Astrocyte (in vitro differentiated cells and primary cell): ENCODE measurements at regions not wholly inside any gene's neighbourhood (a gene's known extent, or its start where the extent isn't known, plus 50 kb on each side); places are given as distances from the start of the nearest gene placed in this dataset.

Experiments
- DNase-seq: peaks from one replicate; pipeline ENCODE4 v3.0.0-alpha.2; 2010; ENCODE audit warnings: low read depth
- FAIRE-seq: peaks from 2 replicates; lab custom pipeline; 2011; peaks lifted over from hg19 to GRCh38; lab: Jason Lieb, UNC
- H2AFZ ChIP-seq: 2 replicates; pipeline ENCODE4 v1.6.0; 2012; ENCODE audit warnings: low read depth, low read length, inconsistent platforms
- H3K27ac ChIP-seq: 2 replicates; pipeline ENCODE4 v1.5.1; 2011; ENCODE audit warnings: low read depth, low read length, inconsistent platforms
- H3K27me3 ChIP-seq: 2 replicates; pipeline ENCODE4 v1.6.0; 2011; ENCODE audit warnings: low read length, inconsistent platforms; ENCODE audit not compliant: insufficient read depth
- H3K36me3 ChIP-seq: 2 replicates; pipeline ENCODE4 v1.5.1; 2011; ENCODE audit warnings: low read length, inconsistent platforms; ENCODE audit not compliant: insufficient read depth
- H3K4me1 ChIP-seq: 2 replicates; pipeline ENCODE4 v1.5.1; 2011; ENCODE audit warnings: low read length, inconsistent platforms; ENCODE audit not compliant: insufficient read depth
- H3K4me2 ChIP-seq: 2 replicates; pipeline ENCODE4 v1.6.0; 2012; ENCODE audit warnings: low read length, inconsistent platforms
- H3K4me3 ChIP-seq: 2 replicates; pipeline ENCODE4 v1.5.1; 2011; ENCODE audit warnings: low read depth, mild to moderate bottlenecking, low read length, inconsistent platforms; ENCODE audit not compliant: insufficient read depth
- H3K79me2 ChIP-seq: 2 replicates; pipeline ENCODE4 v1.6.0; 2012; ENCODE audit warnings: mild to moderate bottlenecking, low read length, inconsistent platforms; ENCODE audit not compliant: insufficient read depth
- H3K9ac ChIP-seq: 2 replicates; pipeline ENCODE4 v1.6.0; 2012; ENCODE audit warnings: mild to moderate bottlenecking, low read length, inconsistent platforms
- H3K9me3 ChIP-seq: 2 replicates; pipeline ENCODE4 v1.5.1; 2012; ENCODE audit warnings: low read depth, mild to moderate bottlenecking, low read length, inconsistent platforms; ENCODE audit not compliant: insufficient read depth
- H4K20me1 ChIP-seq: 2 replicates; pipeline ENCODE4 v1.6.0; 2012; ENCODE audit warnings: low read length, inconsistent platforms; ENCODE audit not compliant: insufficient read depth
- H3K27ac Mint-ChIP-seq: one replicate; pipeline ENCODE4 v1.8.0; 2021; ENCODE audit warnings: mild to moderate bottlenecking, mixed read lengths; ENCODE audit not compliant: unreplicated experiment
- H3K27me3 Mint-ChIP-seq: one replicate; pipeline ENCODE4 v1.8.0; 2021; ENCODE audit warnings: low read depth, mixed read lengths; ENCODE audit not compliant: unreplicated experiment
- H3K36me3 Mint-ChIP-seq: one replicate; pipeline ENCODE4 v1.8.0; 2021; ENCODE audit warnings: low read depth, mixed read lengths; ENCODE audit not compliant: unreplicated experiment
- H3K4me1 Mint-ChIP-seq: one replicate; pipeline ENCODE4 v1.8.0; 2021; ENCODE audit warnings: low read depth, mixed read lengths; ENCODE audit not compliant: unreplicated experiment
- H3K4me3 Mint-ChIP-seq: one replicate; pipeline ENCODE4 v1.8.0; 2021; ENCODE audit warnings: mild to moderate bottlenecking, moderate library complexity, mixed read lengths; ENCODE audit not compliant: unreplicated experiment
- H3K9me3 Mint-ChIP-seq: one replicate; pipeline ENCODE4 v1.8.0; 2021; ENCODE audit warnings: mild to moderate bottlenecking, mixed read lengths; ENCODE audit not compliant: unreplicated experiment
- EZH2 ChIP-seq: IDR thresholded peaks from 2 replicates; pipeline ENCODE4 v1.6.1; 2012; ENCODE audit warnings: mild to moderate bottlenecking, low read length, inconsistent platforms; ENCODE audit not compliant: insufficient read depth
- TF ChIP-seq, protein P1 (sequence below): IDR thresholded peaks from 2 replicates; pipeline ENCODE4 v1.5.1; 2011; ENCODE audit warnings: low read depth, mild to moderate bottlenecking, inconsistent platforms, low read length, moderate library complexity; ENCODE audit not compliant: insufficient read depth

- Histone ChIP-seq H3K4me3 (no peak overlapping the region), H3K36me3 (no peaks in the 10 kb centered on the region), H2AFZ (no peak overlapping the region), H3K4me1 (no peaks in the 10 kb centered on the region), H4K20me1 (no peaks in the 10 kb centered on the region), H3K9ac (no peak overlapping the region), H3K27me3 (no peaks in the 10 kb centered on the region), H3K4me2 (no peak overlapping the region), H3K9me3 (no peaks in the 10 kb centered on the region), H3K27ac (no peak overlapping the region), H3K79me2 (no peaks in the 10 kb centered on the region)
- Mint-ChIP-seq H3K27me3 (peaks cover 4% of the 10 kb centered on the region), H3K4me1 (peaks cover 3% of the 10 kb centered on the region), H3K36me3 (no peaks in the 10 kb centered on the region), H3K4me3 (no peak overlapping the region), H3K27ac (no peak overlapping the region), H3K9me3 (peaks cover 2% of the 10 kb centered on the region)
- no peak for TF ChIP-seq EZH2
- TF ChIP-seq, protein P1, sequence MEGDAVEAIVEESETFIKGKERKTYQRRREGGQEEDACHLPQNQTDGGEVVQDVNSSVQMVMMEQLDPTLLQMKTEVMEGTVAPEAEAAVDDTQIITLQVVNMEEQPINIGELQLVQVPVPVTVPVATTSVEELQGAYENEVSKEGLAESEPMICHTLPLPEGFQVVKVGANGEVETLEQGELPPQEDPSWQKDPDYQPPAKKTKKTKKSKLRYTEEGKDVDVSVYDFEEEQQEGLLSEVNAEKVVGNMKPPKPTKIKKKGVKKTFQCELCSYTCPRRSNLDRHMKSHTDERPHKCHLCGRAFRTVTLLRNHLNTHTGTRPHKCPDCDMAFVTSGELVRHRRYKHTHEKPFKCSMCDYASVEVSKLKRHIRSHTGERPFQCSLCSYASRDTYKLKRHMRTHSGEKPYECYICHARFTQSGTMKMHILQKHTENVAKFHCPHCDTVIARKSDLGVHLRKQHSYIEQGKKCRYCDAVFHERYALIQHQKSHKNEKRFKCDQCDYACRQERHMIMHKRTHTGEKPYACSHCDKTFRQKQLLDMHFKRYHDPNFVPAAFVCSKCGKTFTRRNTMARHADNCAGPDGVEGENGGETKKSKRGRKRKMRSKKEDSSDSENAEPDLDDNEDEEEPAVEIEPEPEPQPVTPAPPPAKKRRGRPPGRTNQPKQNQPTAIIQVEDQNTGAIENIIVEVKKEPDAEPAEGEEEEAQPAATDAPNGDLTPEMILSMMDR: no peak
- no peak for FAIRE-seq
- no peak for DNase-seq
Observed at GRCh38 chr10:111595173-111595572, 518.3 kb downstream of the ADRA2A start.

- Histone ChIP-seq H3K4me2 (no peak overlapping the region), H3K9me3 (no peaks in the 10 kb centered on the region), H3K4me1 (no peaks in the 10 kb centered on the region), H3K27me3 (no peaks in the 10 kb centered on the region), H3K27ac (no peak overlapping the region), H3K79me2 (no peaks in the 10 kb centered on the region), H3K9ac (no peak overlapping the region), H3K4me3 (no peak overlapping the region), H2AFZ (no peak overlapping the region), H3K36me3 (no peaks in the 10 kb centered on the region), H4K20me1 (no peaks in the 10 kb centered on the region)
- H3K27ac Mint-ChIP-seq: no peak overlapping the region
- H3K27me3 Mint-ChIP-seq: peaks cover 2% of the 10 kb centered on the region
- no peaks in the 10 kb centered on the region for H3K9me3 Mint-ChIP-seq
- no peaks in the 10 kb centered on the region for H3K36me3 Mint-ChIP-seq
- peaks cover under 1% of the 10 kb centered on the region for H3K4me1 Mint-ChIP-seq
- FAIRE-seq: peak; percentile 50
- no peak overlapping the region for H3K4me3 Mint-ChIP-seq
- TF ChIP-seq EZH2: no peak
- TF ChIP-seq, protein P1: peak; percentile 76
- DNase-seq: peak; percentile 17
Observed at GRCh38 chr10:111598433-111599059, 521.7 kb downstream of the ADRA2A start.

DNA sequence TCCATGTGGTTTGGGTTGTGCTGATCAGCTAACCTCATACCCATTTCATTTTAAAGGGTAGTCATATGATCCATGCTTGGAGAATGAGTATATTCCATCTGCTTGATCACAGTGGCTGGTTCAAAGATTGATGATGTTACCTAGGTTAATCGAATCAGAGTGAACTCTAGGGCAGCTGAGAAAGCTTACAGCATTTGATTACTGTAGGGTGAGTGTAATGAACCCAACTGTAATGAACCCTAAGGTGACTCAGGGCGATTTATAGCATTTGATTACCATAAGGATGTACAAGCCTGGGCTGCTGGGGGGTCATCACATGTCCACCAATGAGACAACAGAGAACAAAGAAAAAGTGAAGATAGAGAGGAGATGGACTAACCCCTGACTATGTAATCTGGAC lies 523.1 kb downstream of the ADRA2A start:
- Histone ChIP-seq H2AFZ (no peak overlapping the region), H3K27ac (no peak overlapping the region), H3K4me1 (no peaks in the 10 kb centered on the region), H3K9ac (no peak overlapping the region), H3K79me2 (no peaks in the 10 kb centered on the region), H3K9me3 (no peaks in the 10 kb centered on the region), H3K4me2 (no peak overlapping the region), H4K20me1 (no peaks in the 10 kb centered on the region), H3K27me3 (no peaks in the 10 kb centered on the region), H3K4me3 (no peak overlapping the region), H3K36me3 (no peaks in the 10 kb centered on the region)
- no peaks in the 10 kb centered on the region for H3K36me3 Mint-ChIP-seq
- FAIRE-seq (no peak), DNase-seq (no peak)
- no peak overlapping the region for H3K4me3 Mint-ChIP-seq
- peaks cover 2% of the 10 kb centered on the region for H3K27me3 Mint-ChIP-seq
- no peaks in the 10 kb centered on the region for H3K9me3 Mint-ChIP-seq
- TF ChIP-seq EZH2: no peak
- TF ChIP-seq, protein P1: no peak
- no peak overlapping the region for H3K27ac Mint-ChIP-seq
- no peaks in the 10 kb centered on the region for H3K4me1 Mint-ChIP-seq
